Naive thymus-derived CD4-positive, alpha-beta T cell (primary cell): ENCODE measurements at regions not wholly inside any gene's neighbourhood (a gene's known extent, or its start where the extent isn't known, plus 50 kb on each side); places are given as distances from the start of the nearest gene placed in this dataset.

ENCODE experiments used
- ATAC-seq: fragments of 150-1000 bp; cut with Tn5 transposase; 2 replicates; pipeline ENCODE4 v1.10.0; 2021; ENCODE audit warnings: mild to moderate bottlenecking, moderate library complexity
- CTCF ChIA-PET: fragments of 350-600 bp; sonication (Branson Sonifier 250); formaldehyde crosslinking; loops from one replicate; lab custom pipeline; 2021; ENCODE audit warnings: antibody characterized with exemption; lab: Charles Lee
- POLR2A ChIA-PET: fragments of 350-600 bp; sonication (Branson Sonifier 250); formaldehyde crosslinking; loops from one replicate; lab custom pipeline; 2021; ENCODE audit warnings: antibody characterized with exemption, inconsistent platforms; lab: Charles Lee
- DNase-seq, 9 donors: peaks; one replicate each; pipeline versions ENCODE4 v3.0.0 to v3.0.0-alpha.2; 2020 to 2022; ENCODE audit warnings: mixed read lengths in 1 of 9
- H3K27ac ChIP-seq: one replicate; pipeline ENCODE4 v1.7.0; 2013; ENCODE audit warnings: mild to moderate bottlenecking, low read depth, low read length, moderate library complexity
- H3K27me3 ChIP-seq, 2 donors: one replicate each; pipeline ENCODE4 v1.7.0; 2013; ENCODE audit warnings: low read length in 2 of 2, mild to moderate bottlenecking in 2 of 2, moderate library complexity in 2 of 2; ENCODE audit not compliant: control insufficient read depth in 2 of 2, insufficient read depth in 2 of 2
- H3K36me3 ChIP-seq, 3 experiments: 1 replicate in 2 of 3; 2 replicates in 1 of 3; pipeline ENCODE4 v1.7.0; 2013; ENCODE audit warnings: low read length in 3 of 3, mild to moderate bottlenecking in 3 of 3, moderate library complexity in 1 of 3; ENCODE audit not compliant: insufficient read depth in 3 of 3, control insufficient read depth in 2 of 3
- H3K4me1 ChIP-seq, 2 donors: one replicate each; pipeline ENCODE4 v1.7.0; 2013; ENCODE audit warnings: low read length in 2 of 2, mild to moderate bottlenecking in 2 of 2, moderate library complexity in 1 of 2; ENCODE audit not compliant: control insufficient read depth in 2 of 2, insufficient read depth in 2 of 2
- H3K4me3 ChIP-seq: 2 replicates; pipeline ENCODE4 v1.7.0; 2013; ENCODE audit warnings: mild to moderate bottlenecking, low read length
- H3K9me3 ChIP-seq, 3 experiments: 1 replicate in 2 of 3; 2 replicates in 1 of 3; pipeline ENCODE4 v1.7.0; 2013; ENCODE audit warnings: low read length in 3 of 3; ENCODE audit not compliant: control insufficient read depth in 2 of 3
- H3K27ac Mint-ChIP-seq, 9 donors: one replicate each; pipeline ENCODE4 v1.8.0; 2020 to 2022; ENCODE audit warnings: mixed read lengths in 9 of 9, mild to moderate bottlenecking in 8 of 9, moderate library complexity in 5 of 9, inconsistent platforms in 2 of 9
- H3K27me3 Mint-ChIP-seq, 5 donors: one replicate each; pipeline ENCODE4 v1.8.0; 2021 to 2022; ENCODE audit warnings: mixed read lengths in 5 of 5, mild to moderate bottlenecking in 1 of 5
- H3K36me3 Mint-ChIP-seq, 5 donors: one replicate each; pipeline ENCODE4 v1.8.0; 2020 to 2022; ENCODE audit warnings: mixed read lengths in 5 of 5, mild to moderate bottlenecking in 3 of 5, inconsistent platforms in 1 of 5
- H3K4me1 Mint-ChIP-seq, 7 donors: one replicate each; pipeline ENCODE4 v1.8.0; 2020 to 2022; ENCODE audit warnings: mixed read lengths in 7 of 7, mild to moderate bottlenecking in 3 of 7, inconsistent platforms in 1 of 7
- H3K4me3 Mint-ChIP-seq, 10 donors: one replicate each; pipeline ENCODE4 v1.8.0; 2020 to 2022; ENCODE audit warnings: mild to moderate bottlenecking in 10 of 10, mixed read lengths in 10 of 10, moderate library complexity in 6 of 10, inconsistent platforms in 2 of 10
- H3K9me3 Mint-ChIP-seq, 11 donors: one replicate each; pipeline ENCODE4 v1.8.0; 2020 to 2022; ENCODE audit warnings: mixed read lengths in 11 of 11, mild to moderate bottlenecking in 4 of 11, inconsistent platforms in 1 of 11, moderate library complexity in 1 of 11
- intact Hi-C, 2 donors: fragments of 100-400 bp; cut with micrococcal nuclease; formaldehyde crosslinking; loops; one replicate each; pipeline ENCODE4 v1.15.1; 2023

DNA sequence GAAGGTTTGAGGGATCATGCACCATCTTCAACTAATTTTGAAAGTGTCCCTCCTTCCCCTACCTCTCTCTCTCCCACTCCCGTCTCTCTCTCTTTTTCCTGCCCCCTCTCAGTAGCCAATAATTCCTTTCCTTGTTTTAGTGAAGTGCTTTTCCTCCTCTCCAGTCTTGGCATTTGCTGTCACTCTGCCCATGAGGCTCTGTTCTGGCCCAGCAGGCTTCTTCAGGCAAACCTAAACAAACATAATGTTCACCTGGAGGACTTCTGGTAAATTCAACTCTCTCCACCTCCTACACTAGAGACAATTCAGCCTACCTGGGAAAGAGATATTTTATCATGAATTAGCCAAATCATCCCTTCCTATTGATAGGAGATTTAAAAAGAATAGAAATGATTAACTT, 86.6 kb upstream of the ADRA1D start:
- Histone ChIP-seq H3K4me1 (no peaks in the 10 kb centered on the region), H3K9me3 (no peaks in the 10 kb centered on the region), H3K4me3 (no peak overlapping the region), H3K36me3 (no peaks in the 10 kb centered on the region), H3K27ac (no peak overlapping the region), H3K27me3 (no peaks in the 10 kb centered on the region)
- Mint-ChIP-seq H3K4me3 (no peak overlapping the region), H3K4me1 (no peaks in the 10 kb centered on the region), H3K27me3 (peaks cover 17 to 46% (median 23%) of the 10 kb centered on the region in 5 donors), H3K9me3 (peaks cover 0 to 1% (median 0%) of the 10 kb centered on the region in 11 donors), H3K27ac (no peak overlapping the region), H3K36me3 (no peaks in the 10 kb centered on the region)
- DNase-seq = no peak
- intact Hi-C loops = no loop called here
- ChIA-PET CTCF (no interaction called here), POLR2A (no interaction called here)
- no peak for ATAC-seq

DNA sequence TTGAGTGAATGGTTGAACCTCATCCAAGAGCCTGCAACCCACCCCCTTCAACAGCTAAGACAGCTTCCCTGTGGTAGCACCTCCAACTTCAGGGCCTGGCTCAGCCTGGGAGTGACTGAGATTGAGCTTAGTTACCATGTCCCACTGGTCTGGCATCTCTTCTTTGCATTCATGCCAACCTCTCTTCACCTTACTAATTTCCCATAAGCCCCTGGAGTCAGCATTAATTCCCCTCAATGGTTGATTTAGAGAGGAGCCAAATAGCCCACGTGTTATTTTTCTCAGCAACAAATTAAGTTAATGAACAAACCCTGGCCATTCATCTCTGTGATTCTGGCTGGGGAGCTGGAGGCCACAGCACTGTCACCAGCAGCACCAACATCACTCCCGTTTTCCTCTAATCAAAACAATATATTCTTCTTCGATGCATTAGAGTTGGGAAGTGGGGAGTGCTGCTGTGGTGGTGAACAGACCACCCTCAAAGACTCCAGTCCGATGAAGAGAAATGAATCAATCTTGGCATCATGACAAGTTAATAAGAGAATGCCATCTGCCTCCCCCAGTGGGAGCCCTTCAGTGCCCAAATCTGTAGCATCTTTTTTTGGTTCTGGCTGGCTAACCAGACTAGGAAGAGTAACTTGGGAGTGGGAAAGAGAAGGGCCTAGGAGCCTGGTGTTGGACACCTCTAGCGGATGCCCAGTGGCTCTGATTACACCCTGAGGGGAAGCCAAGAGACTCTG, 83.2 kb upstream of the ADRA1D start:
- H3K27ac Mint-ChIP-seq = no peak overlapping the region
- intact Hi-C loops = no loop called here
- ChIA-PET CTCF (no interaction called here), POLR2A (no interaction called here)
- H3K36me3 ChIP-seq = no peaks in the 10 kb centered on the region
- no peak overlapping the region for H3K4me3 ChIP-seq
- no peaks in the 10 kb centered on the region for H3K4me1 ChIP-seq
- H3K9me3 ChIP-seq = no peaks in the 10 kb centered on the region
- ATAC-seq (no peak), DNase-seq (no peak)
- peaks cover 0 to 1% (median 0%) of the 10 kb centered on the region in 11 donors for H3K9me3 Mint-ChIP-seq
- no peaks in the 10 kb centered on the region for H3K36me3 Mint-ChIP-seq
- no peaks in the 10 kb centered on the region for H3K27me3 ChIP-seq
- no peak overlapping the region for H3K4me3 Mint-ChIP-seq
- H3K27ac ChIP-seq = no peak overlapping the region
- no peaks in the 10 kb centered on the region for H3K4me1 Mint-ChIP-seq
- H3K27me3 Mint-ChIP-seq = peaks cover 8 to 45% (median 16%) of the 10 kb centered on the region in 5 donors

DNA sequence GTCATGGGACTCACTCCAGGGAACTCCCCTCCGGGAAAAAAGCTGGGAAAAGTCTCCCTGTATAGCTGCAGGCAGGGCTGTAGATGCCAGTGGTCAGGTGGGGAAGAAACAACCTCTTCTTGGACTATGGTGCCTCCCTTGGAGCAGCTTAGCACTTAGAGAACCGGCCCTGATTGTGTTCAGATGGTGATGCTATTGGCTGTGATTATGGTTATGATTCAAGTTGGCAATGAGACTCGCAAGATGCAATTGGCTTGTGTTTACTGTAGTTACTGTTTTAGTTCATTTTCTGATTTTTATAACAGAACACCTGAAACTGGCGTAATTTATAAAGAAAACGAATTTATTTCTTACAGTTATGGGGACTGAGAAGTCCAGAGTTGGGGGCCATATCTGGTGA, 80.9 kb upstream of the ADRA1D start:
- ATAC-seq (no peak), DNase-seq (no peak)
- Mint-ChIP-seq H3K27ac (no peak overlapping the region), H3K36me3 (no peaks in the 10 kb centered on the region), H3K4me1 (no peaks in the 10 kb centered on the region), H3K27me3 (peaks cover 6 to 50% (median 20%) of the 10 kb centered on the region in 5 donors), H3K4me3 (no peak overlapping the region), H3K9me3 (peaks cover 0 to 2% (median 0%) of the 10 kb centered on the region in 11 donors)
- Histone ChIP-seq H3K27ac (no peak overlapping the region), H3K36me3 (no peaks in the 10 kb centered on the region), H3K4me1 (no peaks in the 10 kb centered on the region), H3K27me3 (no peaks in the 10 kb centered on the region), H3K4me3 (no peak overlapping the region), H3K9me3 (no peaks in the 10 kb centered on the region)
- intact Hi-C loops = no loop called here
- ChIA-PET CTCF (no interaction called here), POLR2A (no interaction called here)

DNA sequence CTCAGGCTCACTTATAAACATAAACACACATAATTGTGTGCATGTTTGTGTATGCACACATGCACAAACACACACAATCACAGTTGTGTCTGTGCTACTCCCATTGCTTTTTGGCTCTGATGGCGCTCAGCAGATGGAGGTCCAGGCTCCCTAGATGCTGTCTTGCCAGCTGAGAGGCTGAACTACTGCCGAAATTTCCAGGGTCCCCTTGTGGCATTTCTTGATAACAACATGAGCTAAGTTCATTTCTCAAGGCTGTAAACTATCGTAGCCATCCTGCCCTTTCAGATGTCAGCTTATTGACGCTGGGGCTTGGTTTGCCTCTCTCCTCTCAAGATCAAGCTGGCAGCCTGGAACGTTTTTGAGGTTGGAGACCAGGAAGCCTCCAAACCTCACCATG, 80.1 kb upstream of the ADRA1D start:
- Histone ChIP-seq H3K4me3 (no peak overlapping the region), H3K36me3 (no peaks in the 10 kb centered on the region), H3K27ac (no peak overlapping the region), H3K9me3 (no peaks in the 10 kb centered on the region), H3K27me3 (no peaks in the 10 kb centered on the region), H3K4me1 (no peaks in the 10 kb centered on the region)
- ChIA-PET CTCF (no interaction called here), POLR2A (no interaction called here)
- no peak for DNase-seq
- H3K9me3 Mint-ChIP-seq = peaks cover 0 to 2% (median 0%) of the 10 kb centered on the region in 11 donors
- ATAC-seq = no peak
- H3K27me3 Mint-ChIP-seq = peaks cover 6 to 46% (median 21%) of the 10 kb centered on the region in 5 donors
- H3K4me1 Mint-ChIP-seq = no peaks in the 10 kb centered on the region
- intact Hi-C loops = no loop called here
- H3K27ac Mint-ChIP-seq = no peak overlapping the region
- H3K36me3 Mint-ChIP-seq = no peaks in the 10 kb centered on the region
- H3K4me3 Mint-ChIP-seq = no peak overlapping the region

DNA sequence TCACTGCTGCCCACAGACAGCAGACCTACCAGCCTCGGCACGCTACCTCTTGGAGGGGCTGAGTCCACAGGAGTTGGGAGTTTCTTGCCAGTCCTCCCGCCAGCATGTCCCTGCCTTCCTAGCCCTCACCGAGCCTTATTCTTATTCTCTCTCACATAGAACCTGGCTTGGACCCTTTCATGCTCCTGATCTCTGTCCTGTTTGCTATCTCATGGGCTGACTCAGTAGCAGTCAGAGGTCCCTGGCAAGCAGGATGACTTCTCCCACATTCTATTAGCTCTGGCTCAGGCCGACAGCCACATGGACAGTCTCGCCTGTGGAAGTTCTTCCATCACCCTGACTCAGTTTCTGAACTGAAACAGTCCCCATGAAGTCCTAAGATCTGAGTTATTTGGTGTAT, 79.5 kb upstream of the ADRA1D start:
- no peak overlapping the region for H3K27ac ChIP-seq
- no peak overlapping the region for H3K27ac Mint-ChIP-seq
- CTCF ChIA-PET = no interaction called here
- H3K4me1 ChIP-seq = no peaks in the 10 kb centered on the region
- intact Hi-C loops = no loop called here
- no peaks in the 10 kb centered on the region for H3K9me3 ChIP-seq
- H3K27me3 ChIP-seq = no peaks in the 10 kb centered on the region
- DNase-seq (no peak), ATAC-seq (no peak)
- no peak overlapping the region for H3K4me3 ChIP-seq
- H3K9me3 Mint-ChIP-seq = peaks cover 0 to 2% (median 0%) of the 10 kb centered on the region in 11 donors
- H3K27me3 Mint-ChIP-seq = peaks cover 3 to 46% (median 24%) of the 10 kb centered on the region in 5 donors
- H3K4me3 Mint-ChIP-seq = no peak overlapping the region
- no peaks in the 10 kb centered on the region for H3K36me3 ChIP-seq
- H3K36me3 Mint-ChIP-seq = no peaks in the 10 kb centered on the region
- H3K4me1 Mint-ChIP-seq = peaks cover 0 to 1% (median 0%) of the 10 kb centered on the region in 7 donors
- POLR2A ChIA-PET = no interaction called here

DNA sequence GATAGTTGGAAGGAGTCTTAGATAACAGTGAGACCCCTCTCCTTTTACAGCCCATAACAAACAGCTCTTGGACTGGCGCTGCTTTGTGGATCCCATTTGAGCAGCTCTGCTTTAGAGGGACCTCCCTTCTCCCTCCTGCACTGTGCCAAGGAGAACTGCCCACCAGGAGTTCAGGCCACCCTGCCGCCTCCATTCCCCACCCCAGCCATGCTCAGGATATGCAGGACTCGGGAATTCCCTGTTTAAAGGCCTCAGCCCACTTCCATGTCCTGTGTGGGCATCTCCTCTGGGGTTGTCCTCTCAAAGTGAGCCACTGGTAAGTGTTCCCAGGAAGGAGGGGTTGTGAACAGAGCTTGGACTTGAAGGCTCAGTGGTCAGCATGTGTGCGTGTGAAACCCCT, 78.9 kb upstream of the ADRA1D start:
- no peaks in the 10 kb centered on the region for H3K27me3 ChIP-seq
- Mint-ChIP-seq H3K9me3 (peaks cover 0 to 2% (median 0%) of the 10 kb centered on the region in 11 donors), H3K4me1 (peaks cover 0 to 1% (median 0%) of the 10 kb centered on the region in 7 donors), H3K27ac (no peak overlapping the region), H3K4me3 (no peak overlapping the region), H3K27me3 (peaks cover 0 to 45% (median 20%) of the 10 kb centered on the region in 5 donors), H3K36me3 (no peaks in the 10 kb centered on the region)
- intact Hi-C loops = no loop called here
- POLR2A ChIA-PET = no interaction called here
- no peaks in the 10 kb centered on the region for H3K36me3 ChIP-seq
- ATAC-seq = no peak
- no peaks in the 10 kb centered on the region for H3K9me3 ChIP-seq
- no peaks in the 10 kb centered on the region for H3K4me1 ChIP-seq
- no peak overlapping the region for H3K27ac ChIP-seq
- H3K4me3 ChIP-seq = no peak overlapping the region
- CTCF ChIA-PET = no interaction called here
- no peak for DNase-seq
